Peyer's patch (tissue), 4 donors: ENCODE measurements at regions not wholly inside any gene's neighbourhood (a gene's known extent, or its start where the extent isn't known, plus 50 kb on each side); places are given as distances from the start of the nearest gene placed in this dataset.

Source experiments
- DNase-seq, 3 donors: peaks; one replicate each; pipeline ENCODE4 v3.0.0-alpha.2; 2017 to 2019
- H3K27ac ChIP-seq, 4 donors: fragments of 200-600 bp; sonication (generic); one replicate each; pipeline ENCODE4 v1.5.1; 2016 to 2019
- H3K27me3 ChIP-seq, 2 donors: fragments of 200-600 bp; sonication (generic); one replicate each; pipeline ENCODE4 v1.5.1; 2019
- H3K36me3 ChIP-seq, 3 donors: fragments of 200-600 bp; sonication (generic); one replicate each; pipeline ENCODE4 v1.5.1; 2016 to 2019
- H3K4me1 ChIP-seq, 4 donors: fragments of 200-600 bp; sonication (generic); one replicate each; pipeline ENCODE4 v1.5.1; 2016 to 2019
- H3K4me3 ChIP-seq, 4 donors: fragments of 200-600 bp; sonication (generic); 1 replicate in 3 of 4; 2 replicates in 1 of 4; pipeline ENCODE4 v1.5.1; 2016 to 2019; ENCODE audit warnings: mild to moderate bottlenecking in 1 of 4
- H3K9me3 ChIP-seq, 4 donors: fragments of 200-600 bp; sonication (generic); one replicate each; pipeline ENCODE4 v1.5.1; 2016 to 2019; ENCODE audit warnings: mild to moderate bottlenecking in 1 of 4
- CTCF ChIP-seq, 6 experiments: fragments of 450-650 bp in 4 of 6; fragments of 200-600 bp in 2 of 6; sonication (generic) in 1 of 6; IDR thresholded peaks; one replicate each; pipeline ENCODE4 v1.5.1; 2017 to 2019; ENCODE audit warnings: antibody characterized with exemption in 6 of 6, mild to moderate bottlenecking in 3 of 6, moderate library complexity in 1 of 6
- POLR2A ChIP-seq, 2 donors: fragments of 450-650 bp; IDR thresholded peaks; one replicate each; pipeline ENCODE4 v1.5.1; 2017; ENCODE audit warnings: antibody characterized with exemption in 2 of 2, mild to moderate bottlenecking in 2 of 2, moderate library complexity in 2 of 2

GRCh38 chr4:97152149-97152548 is 991.1 kb downstream of the STPG2 start:
- Histone ChIP-seq H3K4me3 (no peak overlapping the region), H3K27me3 (no peaks in the 10 kb centered on the region), H3K9me3 (no peaks in the 10 kb centered on the region), H3K36me3 (no peaks in the 10 kb centered on the region), H3K4me1 (no peaks in the 10 kb centered on the region), H3K27ac (no peak overlapping the region)
- DNase-seq: no peak
- TF ChIP-seq POLR2A (IDR thresholded peaks at IDR 0.05) (no peak), CTCF (IDR thresholded peaks at IDR 0.05) (no peak)

GRCh38 chr4:97153042-97153441 is 990.2 kb downstream of the STPG2 start:
- Histone ChIP-seq H3K4me1 (no peaks in the 10 kb centered on the region), H3K27ac (no peak overlapping the region), H3K27me3 (no peaks in the 10 kb centered on the region), H3K36me3 (no peaks in the 10 kb centered on the region), H3K4me3 (no peak overlapping the region), H3K9me3 (no peaks in the 10 kb centered on the region)
- TF ChIP-seq POLR2A (IDR thresholded peaks at IDR 0.05) (no peak), CTCF (IDR thresholded peaks at IDR 0.05) (peak in 3 of 6 experiments; percentile 5 to 34 (median 15))
- no peak for DNase-seq

GRCh38 chr4:97159625-97160024 is 983.7 kb downstream of the STPG2 start:
- Histone ChIP-seq H3K9me3 (no peaks in the 10 kb centered on the region), H3K27me3 (no peaks in the 10 kb centered on the region), H3K4me3 (no peak overlapping the region), H3K4me1 (no peaks in the 10 kb centered on the region), H3K27ac (no peak overlapping the region), H3K36me3 (no peaks in the 10 kb centered on the region)
- TF ChIP-seq POLR2A (IDR thresholded peaks at IDR 0.05) (no peak), CTCF (IDR thresholded peaks at IDR 0.05) (no peak)
- no peak for DNase-seq

GRCh38 chr4:97185233-97185632 is 958.0 kb downstream of the STPG2 start:
- Histone ChIP-seq H3K27ac (no peak overlapping the region), H3K27me3 (no peaks in the 10 kb centered on the region), H3K4me1 (no peaks in the 10 kb centered on the region), H3K36me3 (no peaks in the 10 kb centered on the region), H3K4me3 (no peak overlapping the region), H3K9me3 (no peaks in the 10 kb centered on the region)
- TF ChIP-seq POLR2A (IDR thresholded peaks at IDR 0.05) (no peak), CTCF (IDR thresholded peaks at IDR 0.05) (no peak)
- DNase-seq: no peak

- Histone ChIP-seq H3K4me3 (no peak overlapping the region), H3K9me3 (no peaks in the 10 kb centered on the region), H3K36me3 (no peaks in the 10 kb centered on the region), H3K27ac (no peak overlapping the region), H3K27me3 (no peaks in the 10 kb centered on the region), H3K4me1 (no peaks in the 10 kb centered on the region)
- DNase-seq: no peak
- TF ChIP-seq POLR2A (IDR thresholded peaks at IDR 0.05) (no peak), CTCF (IDR thresholded peaks at IDR 0.05) (no peak)
Measured at GRCh38 chr4:97197106-97197505, 946.2 kb downstream of the STPG2 start.

GRCh38 chr4:97208749-97209148 is 934.5 kb downstream of the STPG2 start:
- Histone ChIP-seq H3K36me3 (no peaks in the 10 kb centered on the region), H3K27me3 (no peaks in the 10 kb centered on the region), H3K27ac (no peak overlapping the region), H3K4me3 (no peak overlapping the region), H3K4me1 (no peaks in the 10 kb centered on the region), H3K9me3 (no peaks in the 10 kb centered on the region)
- no peak for DNase-seq
- TF ChIP-seq POLR2A (IDR thresholded peaks at IDR 0.05) (no peak), CTCF (IDR thresholded peaks at IDR 0.05) (no peak)
